Nephron progenitor cell (in vitro differentiated cells): ENCODE measurements at regions not wholly inside any gene's neighbourhood (a gene's known extent, or its start where the extent isn't known, plus 50 kb on each side); places are given as distances from the start of the nearest gene placed in this dataset.

Experiments
- DNase-seq: peaks from one replicate; pipeline ENCODE4 v3.0.0; 2021
- H3K27ac Mint-ChIP-seq: 2 replicates; pipeline ENCODE4 v1.8.0; 2021; ENCODE audit warnings: mild to moderate bottlenecking, moderate library complexity, mixed read lengths
- H3K27me3 Mint-ChIP-seq: 2 replicates; pipeline ENCODE4 v1.8.0; 2021; ENCODE audit warnings: mild to moderate bottlenecking, low read depth, mixed read lengths; ENCODE audit not compliant: poor library complexity
- H3K36me3 Mint-ChIP-seq: 2 replicates; pipeline ENCODE4 v1.8.0; 2021; ENCODE audit warnings: low read depth, mixed read lengths
- H3K4me1 Mint-ChIP-seq: 2 replicates; pipeline ENCODE4 v1.8.0; 2021; ENCODE audit warnings: mixed read lengths
- H3K4me3 Mint-ChIP-seq: 2 replicates; pipeline ENCODE4 v1.8.0; 2021; ENCODE audit warnings: mild to moderate bottlenecking, moderate library complexity, mixed read lengths
- H3K9me3 Mint-ChIP-seq: 2 replicates; pipeline ENCODE4 v1.8.0; 2021; ENCODE audit warnings: mild to moderate bottlenecking, moderate library complexity, mixed read lengths
- CTCF ChIP-seq: fragments of 200-600 bp; sonication (generic); IDR thresholded peaks from 2 replicates; pipeline ENCODE4 v1.5.0; 2021; ENCODE audit warnings: antibody characterized with exemption

GRCh38 chr6:1023229-1023628 is 288.7 kb upstream of the FOXQ1 start:
- Mint-ChIP-seq H3K9me3 (peaks cover 14% of the 10 kb centered on the region), H3K27me3 (peaks cover 30% of the 10 kb centered on the region), H3K27ac (no peak overlapping the region), H3K4me1 (peaks cover 27% of the 10 kb centered on the region), H3K4me3 (no peak overlapping the region), H3K36me3 (no peaks in the 10 kb centered on the region)
- DNase-seq = no peak
- no peak for TF ChIP-seq CTCF

GRCh38 chr6:1022719-1023118 is 289.2 kb upstream of the FOXQ1 start:
- Mint-ChIP-seq H3K4me3 (no peak overlapping the region), H3K4me1 (peaks cover 27% of the 10 kb centered on the region), H3K36me3 (no peaks in the 10 kb centered on the region), H3K27me3 (peaks cover 26% of the 10 kb centered on the region), H3K9me3 (peaks cover 13% of the 10 kb centered on the region), H3K27ac (no peak overlapping the region)
- DNase-seq = no peak
- TF ChIP-seq CTCF = no peak

GRCh38 chr6:1020837-1021236 is 291.1 kb upstream of the FOXQ1 start:
- Mint-ChIP-seq H3K36me3 (no peaks in the 10 kb centered on the region), H3K27me3 (peaks cover 19% of the 10 kb centered on the region), H3K27ac (no peak overlapping the region), H3K4me1 (peaks cover 30% of the 10 kb centered on the region), H3K4me3 (no peak overlapping the region), H3K9me3 (peaks cover 13% of the 10 kb centered on the region)
- no peak for TF ChIP-seq CTCF
- DNase-seq = no peak

- Mint-ChIP-seq H3K4me1 (peaks cover 36% of the 10 kb centered on the region), H3K27me3 (peaks cover 19% of the 10 kb centered on the region), H3K36me3 (no peaks in the 10 kb centered on the region), H3K9me3 (peaks cover 13% of the 10 kb centered on the region), H3K27ac (peak overlapping the region; percentile 27), H3K4me3 (no peak overlapping the region)
- no peak for TF ChIP-seq CTCF
- no peak for DNase-seq
Measured at GRCh38 chr6:1020133-1020532, 291.8 kb upstream of the FOXQ1 start.

- Mint-ChIP-seq H3K4me1 (peaks cover 29% of the 10 kb centered on the region), H3K27me3 (peaks cover 18% of the 10 kb centered on the region), H3K27ac (no peak overlapping the region), H3K36me3 (no peaks in the 10 kb centered on the region), H3K4me3 (no peak overlapping the region), H3K9me3 (peaks cover 30% of the 10 kb centered on the region)
- DNase-seq = no peak
- TF ChIP-seq CTCF = no peak
Measured at GRCh38 chr6:1018041-1018440, 293.9 kb upstream of the FOXQ1 start.
